Vagina (tissue), 2 donors: ENCODE measurements at regions not wholly inside any gene's neighbourhood (a gene's known extent, or its start where the extent isn't known, plus 50 kb on each side); places are given as distances from the start of the nearest gene placed in this dataset.
A peak's percentile ranks its signal among the peaks of the same experiment; 100 is the strongest.

Source experiments
- DNase-seq, 2 donors: peaks; one replicate each; pipeline ENCODE4 v3.0.0-alpha.2; 2017; ENCODE audit errors: extremely low spot score in 2 of 2
- H3K27ac ChIP-seq: fragments of 200-600 bp; sonication (generic); one replicate; pipeline ENCODE4 v1.5.1; 2019
- H3K27me3 ChIP-seq: fragments of 200-600 bp; sonication (generic); one replicate; pipeline ENCODE4 v1.5.1; 2019
- H3K36me3 ChIP-seq, 2 donors: fragments of 200-600 bp; sonication (generic); one replicate each; pipeline ENCODE4 v1.5.1; 2017 to 2019
- H3K4me1 ChIP-seq: fragments of 200-600 bp; sonication (generic); one replicate; pipeline ENCODE4 v1.5.1; 2019
- H3K4me3 ChIP-seq, 2 donors: fragments of 200-600 bp; sonication (generic); 1 replicate in 1 of 2; 2 replicates in 1 of 2; pipeline ENCODE4 v1.5.1; 2016 to 2019
- H3K9me3 ChIP-seq: fragments of 200-600 bp; sonication (generic); one replicate; pipeline ENCODE4 v1.5.1; 2019
- POLR2A ChIP-seq, 2 donors: fragments of 450-650 bp; IDR thresholded peaks; one replicate each; pipeline ENCODE4 v1.6.1; 2017; ENCODE audit warnings: antibody characterized with exemption in 2 of 2, mild to moderate bottlenecking in 2 of 2, moderate library complexity in 2 of 2
- POLR2AphosphoS5 ChIP-seq, 2 donors: sonication (generic); formaldehyde crosslinking; IDR thresholded peaks; one replicate each; pipeline ENCODE4 v1.9.0; 2017; ENCODE audit warnings: antibody characterized with exemption in 2 of 2, mild to moderate bottlenecking in 2 of 2, low read depth in 1 of 2; ENCODE audit not compliant: insufficient read depth in 1 of 2
- intact Hi-C: fragments of 100-400 bp; cut with DNase I; formaldehyde crosslinking; loops from one replicate; pipeline ENCODE4 v1.15.1; 2023
- TF ChIP-seq, protein P1 (sequence below), 3 experiments: fragments of 450-650 bp in 2 of 3; fragments of 200-600 bp in 1 of 3; sonication (generic) in 1 of 3; IDR thresholded peaks; one replicate each; pipeline ENCODE4 v1.5.1; 2017 to 2019; ENCODE audit warnings: antibody characterized with exemption in 3 of 3, mild to moderate bottlenecking in 2 of 3, moderate library complexity in 2 of 3

DNA sequence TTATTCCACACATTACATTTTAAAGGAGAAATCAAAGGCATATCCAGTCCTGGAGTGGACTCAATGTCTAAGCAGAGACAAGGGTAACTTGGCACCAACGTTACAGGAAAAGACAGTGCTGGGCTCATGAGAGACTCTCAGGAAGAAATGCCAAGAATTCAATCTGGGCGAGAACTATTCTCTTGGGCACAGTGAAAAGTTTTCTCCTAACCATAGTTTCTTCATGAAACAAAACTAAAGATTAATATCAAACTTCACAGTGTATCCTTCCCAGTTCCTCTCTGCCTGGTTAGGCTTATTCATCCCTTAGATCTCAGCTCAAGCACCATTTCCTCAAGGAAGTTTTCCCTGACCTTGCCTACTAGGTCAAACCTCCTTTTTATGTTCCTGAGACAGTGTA is 109.4 kb upstream of the TLL1 start:
- H3K36me3 ChIP-seq = no peaks in the 10 kb centered on the region
- H3K4me1 ChIP-seq = no peaks in the 10 kb centered on the region
- H3K27me3 ChIP-seq = no peaks in the 10 kb centered on the region
- no peak overlapping the region for H3K27ac ChIP-seq
- DNase-seq = no peak
- no peaks in the 10 kb centered on the region for H3K9me3 ChIP-seq
- intact Hi-C loops = no loop called here
- TF ChIP-seq, protein P1, sequence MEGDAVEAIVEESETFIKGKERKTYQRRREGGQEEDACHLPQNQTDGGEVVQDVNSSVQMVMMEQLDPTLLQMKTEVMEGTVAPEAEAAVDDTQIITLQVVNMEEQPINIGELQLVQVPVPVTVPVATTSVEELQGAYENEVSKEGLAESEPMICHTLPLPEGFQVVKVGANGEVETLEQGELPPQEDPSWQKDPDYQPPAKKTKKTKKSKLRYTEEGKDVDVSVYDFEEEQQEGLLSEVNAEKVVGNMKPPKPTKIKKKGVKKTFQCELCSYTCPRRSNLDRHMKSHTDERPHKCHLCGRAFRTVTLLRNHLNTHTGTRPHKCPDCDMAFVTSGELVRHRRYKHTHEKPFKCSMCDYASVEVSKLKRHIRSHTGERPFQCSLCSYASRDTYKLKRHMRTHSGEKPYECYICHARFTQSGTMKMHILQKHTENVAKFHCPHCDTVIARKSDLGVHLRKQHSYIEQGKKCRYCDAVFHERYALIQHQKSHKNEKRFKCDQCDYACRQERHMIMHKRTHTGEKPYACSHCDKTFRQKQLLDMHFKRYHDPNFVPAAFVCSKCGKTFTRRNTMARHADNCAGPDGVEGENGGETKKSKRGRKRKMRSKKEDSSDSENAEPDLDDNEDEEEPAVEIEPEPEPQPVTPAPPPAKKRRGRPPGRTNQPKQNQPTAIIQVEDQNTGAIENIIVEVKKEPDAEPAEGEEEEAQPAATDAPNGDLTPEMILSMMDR (IDR thresholded peaks at IDR 0.05) = no peak
- TF ChIP-seq POLR2A (IDR thresholded peaks at IDR 0.05) = no peak
- TF ChIP-seq POLR2AphosphoS5 (IDR thresholded peaks at IDR 0.05; ENCODE audit: insufficient read depth in 1 of 2, low read depth in 1 of 2) = no peak
- H3K4me3 ChIP-seq = no peak overlapping the region

DNA sequence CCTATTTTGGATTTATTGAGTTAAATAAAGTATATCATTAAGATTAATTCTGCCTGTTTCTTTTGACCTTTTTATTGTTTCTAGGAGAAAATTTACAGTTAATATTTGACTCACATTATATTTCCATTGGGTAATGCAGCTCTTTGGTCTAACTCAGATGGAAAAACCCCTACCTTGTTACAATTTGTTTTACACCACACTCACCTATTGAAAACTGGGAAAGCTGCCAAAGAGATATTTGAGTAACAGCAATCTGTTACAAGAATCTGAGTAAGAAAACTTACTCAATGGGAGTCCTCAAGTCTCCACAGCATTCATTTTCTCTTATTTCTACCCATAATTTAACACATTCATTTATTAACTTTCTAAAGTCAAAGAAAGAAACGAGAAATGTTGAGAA is 108.0 kb upstream of the TLL1 start:
- TF ChIP-seq POLR2AphosphoS5 (IDR thresholded peaks at IDR 0.05; ENCODE audit: insufficient read depth in 1 of 2, low read depth in 1 of 2) (no peak), POLR2A (IDR thresholded peaks at IDR 0.05) (no peak)
- TF ChIP-seq, protein P1 (IDR thresholded peaks at IDR 0.05) = no peak
- intact Hi-C loops = no loop called here

DNA sequence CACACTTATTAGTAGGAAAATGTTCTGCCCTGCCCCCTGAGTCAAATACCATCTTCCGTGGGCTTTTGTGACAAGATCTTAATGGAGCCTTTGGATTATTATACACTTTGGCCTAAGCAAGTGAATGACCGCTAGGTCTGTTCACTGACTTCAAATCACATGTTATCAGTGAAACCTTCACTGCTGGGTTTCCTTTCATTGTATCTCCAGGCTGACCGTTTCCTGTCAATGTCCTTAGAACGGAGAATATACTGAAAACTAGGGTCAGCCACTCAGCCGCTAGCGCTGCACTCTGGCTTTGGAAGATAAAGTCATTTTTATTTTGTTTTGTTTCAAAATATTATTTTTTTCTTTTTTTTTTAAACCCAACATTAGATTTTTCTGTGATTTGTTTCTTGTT is 107.0 kb upstream of the TLL1 start:
- intact Hi-C loops = no loop called here
- Histone ChIP-seq H3K27ac (no peak overlapping the region), H3K27me3 (no peaks in the 10 kb centered on the region), H3K4me1 (no peaks in the 10 kb centered on the region), H3K4me3 (no peak overlapping the region), H3K36me3 (no peaks in the 10 kb centered on the region), H3K9me3 (no peaks in the 10 kb centered on the region)
- TF ChIP-seq, protein P1 (IDR thresholded peaks at IDR 0.05) = no peak
- no peak for TF ChIP-seq POLR2A (IDR thresholded peaks at IDR 0.05)
- TF ChIP-seq POLR2AphosphoS5 (IDR thresholded peaks at IDR 0.05; ENCODE audit: insufficient read depth in 1 of 2, low read depth in 1 of 2) = peak in 1 of 2 donors; percentile 63
- no peak for DNase-seq

More for the DNA sequence above, 108.0 kb upstream of the TLL1 start:
- no peaks in the 10 kb centered on the region for H3K9me3 ChIP-seq
- no peak overlapping the region for H3K4me3 ChIP-seq
- H3K27ac ChIP-seq = no peak overlapping the region
- no peaks in the 10 kb centered on the region for H3K4me1 ChIP-seq
- H3K36me3 ChIP-seq = no peaks in the 10 kb centered on the region
- no peak for DNase-seq
- no peaks in the 10 kb centered on the region for H3K27me3 ChIP-seq

DNA sequence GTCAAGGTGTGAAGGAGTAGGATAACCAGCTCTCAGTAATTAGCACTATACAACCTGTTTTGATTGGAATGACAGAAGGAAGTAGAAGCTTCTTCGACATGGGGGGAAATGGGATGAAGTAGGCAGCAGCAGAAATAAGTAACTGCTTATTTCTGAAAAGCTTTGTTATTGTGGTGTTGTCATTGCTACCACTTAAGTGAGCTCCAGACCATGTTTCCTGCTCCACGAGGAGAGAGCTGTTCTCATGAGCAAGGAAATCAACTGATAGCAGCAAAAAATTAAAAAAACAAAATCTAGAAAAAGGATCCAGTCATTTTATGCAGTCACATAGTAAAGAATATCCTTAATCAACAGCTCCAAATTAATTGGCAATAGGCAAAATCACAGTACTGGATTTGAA is 106.1 kb upstream of the TLL1 start:
- no peaks in the 10 kb centered on the region for H3K4me1 ChIP-seq
- intact Hi-C loops = no loop called here
- no peak overlapping the region for H3K4me3 ChIP-seq
- H3K27ac ChIP-seq = no peak overlapping the region
- H3K9me3 ChIP-seq = no peaks in the 10 kb centered on the region
- no peaks in the 10 kb centered on the region for H3K36me3 ChIP-seq
- no peak for DNase-seq
- no peaks in the 10 kb centered on the region for H3K27me3 ChIP-seq
- TF ChIP-seq POLR2AphosphoS5 (IDR thresholded peaks at IDR 0.05; ENCODE audit: insufficient read depth in 1 of 2, low read depth in 1 of 2) = no peak
- TF ChIP-seq POLR2A (IDR thresholded peaks at IDR 0.05) = no peak
- TF ChIP-seq, protein P1 (IDR thresholded peaks at IDR 0.05) = no peak

DNA sequence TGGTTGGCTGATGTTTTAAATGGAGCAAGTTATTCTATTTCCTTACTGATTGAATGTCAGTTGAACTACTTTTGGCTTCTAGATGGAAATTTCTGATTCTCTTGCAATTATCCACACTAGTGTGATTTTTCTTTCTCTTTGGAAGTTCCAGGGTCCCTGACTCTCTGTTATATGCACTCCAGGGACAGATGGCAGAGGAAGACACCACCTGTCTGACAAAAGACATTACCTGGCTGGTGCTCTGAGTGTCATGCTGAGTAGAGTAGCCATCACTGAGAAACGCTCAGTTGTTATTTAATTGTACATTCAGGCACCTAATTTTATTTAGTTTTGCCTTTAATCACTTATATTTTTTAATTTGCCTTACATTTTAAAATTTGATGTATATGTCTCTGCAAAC is 105.4 kb upstream of the TLL1 start:
- DNase-seq = no peak
- Histone ChIP-seq H3K9me3 (no peaks in the 10 kb centered on the region), H3K36me3 (no peaks in the 10 kb centered on the region), H3K27ac (no peak overlapping the region), H3K4me1 (no peaks in the 10 kb centered on the region), H3K4me3 (no peak overlapping the region), H3K27me3 (no peaks in the 10 kb centered on the region)
- no peak for TF ChIP-seq POLR2AphosphoS5 (IDR thresholded peaks at IDR 0.05; ENCODE audit: insufficient read depth in 1 of 2, low read depth in 1 of 2)
- TF ChIP-seq, protein P1 (IDR thresholded peaks at IDR 0.05) = no peak
- TF ChIP-seq POLR2A (IDR thresholded peaks at IDR 0.05) = no peak
- intact Hi-C loops = no loop called here
